NOMO-1 (cell line): ENCODE measurements at regions not wholly inside any gene's neighbourhood (a gene's known extent, or its start where the extent isn't known, plus 50 kb on each side); places are given as distances from the start of the nearest gene placed in this dataset.
"Not testable (repeated sequence)": the region's sequence is repeated elsewhere in the genome, so short reads cannot be mapped to it uniquely, and the experiment has no call there.

Experiments used
- DNase-seq, 2 experiments: peaks; one replicate each; lab custom pipeline; 2025; ENCODE audit not compliant: unreplicated experiment in 2 of 2; lab: John Stamatoyannopoulos, UW

- not testable (repeated sequence) for DNase-seq
These were observed 113.7 kb upstream of the ZNF92 start for GRCh38 chr7:65259864-65260525.

GRCh38 chr7:65254061-65254460 lies 119.6 kb upstream of the ZNF92 start:
- no peak for DNase-seq

GRCh38 chr7:65251851-65252620 lies 121.6 kb upstream of the ZNF92 start:
- no peak for DNase-seq

DNA sequence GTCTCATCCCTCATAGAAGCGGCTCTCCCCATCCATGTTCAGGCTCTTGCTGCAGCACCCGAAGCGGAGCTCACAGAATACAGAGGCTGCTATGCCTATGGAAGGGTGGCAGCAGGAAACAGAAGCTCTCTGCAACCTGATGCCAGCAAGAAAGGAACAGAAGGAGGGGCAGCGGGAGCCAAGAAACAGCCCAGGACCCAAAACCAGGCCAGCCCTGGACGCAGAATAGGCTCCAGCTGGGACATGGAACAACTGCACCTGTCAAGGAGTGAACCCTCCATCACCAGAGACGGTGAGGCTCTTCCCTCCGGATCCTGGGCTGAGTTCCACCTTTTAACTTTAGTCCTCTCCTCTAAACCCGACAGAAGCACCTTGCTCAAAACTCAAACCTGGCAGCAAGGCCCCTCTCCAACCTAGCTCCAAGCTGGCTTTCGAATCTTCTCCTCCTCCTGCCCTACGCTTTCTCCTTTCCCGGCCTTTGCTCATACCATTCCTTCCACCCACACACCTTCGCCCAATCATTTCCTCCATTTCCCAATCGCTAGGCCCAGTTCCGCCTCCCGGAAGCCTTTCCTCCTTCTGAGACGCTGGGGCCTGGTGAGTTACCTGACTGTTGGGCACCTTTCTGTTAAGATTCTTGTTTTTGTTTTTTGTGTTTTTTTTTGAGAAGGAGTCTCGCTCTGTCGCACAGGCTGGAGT lies 122.8 kb upstream of the ZNF92 start:
- DNase-seq: no peak

DNA sequence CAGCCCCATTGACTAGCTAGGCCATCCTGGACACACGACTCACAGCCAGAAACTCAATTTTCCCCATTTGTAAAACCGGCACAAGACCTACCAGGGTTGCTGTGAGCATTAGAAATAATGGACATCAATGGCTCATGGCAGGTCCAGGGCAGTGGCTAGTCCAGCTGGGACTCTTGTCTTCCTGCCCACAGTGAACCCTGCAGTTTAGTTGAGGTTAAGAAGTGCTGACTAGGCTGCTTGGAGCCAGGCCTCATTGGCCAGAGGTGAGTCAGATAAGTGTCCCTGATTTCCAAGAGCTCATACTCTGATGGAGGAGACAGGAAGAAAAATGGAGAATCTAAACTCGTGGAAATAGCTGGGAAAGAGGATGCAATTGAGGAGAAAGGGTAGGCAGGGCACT lies 123.4 kb upstream of the ZNF92 start:
- no peak for DNase-seq

GRCh38 chr7:65247491-65247890 lies 126.2 kb upstream of the ZNF92 start:
- no peak for DNase-seq

DNA sequence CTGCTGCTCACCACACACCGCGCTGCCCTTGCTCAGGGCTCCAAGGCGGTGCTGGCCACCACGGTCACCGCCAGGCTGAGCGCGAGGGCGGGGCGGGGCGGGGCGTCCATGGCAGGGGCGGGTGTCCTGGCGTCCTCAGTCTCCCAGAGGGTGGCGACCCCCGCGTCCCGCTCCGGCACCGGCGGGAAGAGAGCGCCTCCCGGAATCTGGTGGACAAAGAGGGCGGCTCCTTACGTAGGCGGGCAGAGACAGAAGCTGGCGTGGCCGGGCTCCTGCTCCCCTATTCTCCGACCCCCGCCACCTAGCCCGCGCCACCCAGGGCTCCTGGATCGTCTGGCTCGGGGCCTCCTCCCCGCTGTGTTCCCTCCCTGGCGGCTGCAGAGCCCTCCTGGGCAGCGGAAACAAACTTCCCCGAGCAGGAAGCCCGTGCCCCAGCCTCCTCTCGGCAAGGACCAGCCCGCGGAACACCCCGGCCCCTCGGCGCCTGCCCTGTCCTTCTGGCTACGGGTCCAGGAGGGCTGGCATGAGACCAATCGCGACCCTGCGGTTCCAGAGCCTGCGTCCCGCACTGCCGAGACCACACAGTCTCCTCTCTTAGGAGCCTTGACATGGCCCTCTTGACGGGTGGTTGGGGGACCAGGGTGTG lies 133.8 kb upstream of the ZNF92 start:
- no peak for DNase-seq

GRCh38 chr7:65239324-65239706 lies 134.3 kb upstream of the ZNF92 start:
- no peak for DNase-seq

GRCh38 chr7:65238785-65239184 lies 134.9 kb upstream of the ZNF92 start:
- DNase-seq: no peak

DNA sequence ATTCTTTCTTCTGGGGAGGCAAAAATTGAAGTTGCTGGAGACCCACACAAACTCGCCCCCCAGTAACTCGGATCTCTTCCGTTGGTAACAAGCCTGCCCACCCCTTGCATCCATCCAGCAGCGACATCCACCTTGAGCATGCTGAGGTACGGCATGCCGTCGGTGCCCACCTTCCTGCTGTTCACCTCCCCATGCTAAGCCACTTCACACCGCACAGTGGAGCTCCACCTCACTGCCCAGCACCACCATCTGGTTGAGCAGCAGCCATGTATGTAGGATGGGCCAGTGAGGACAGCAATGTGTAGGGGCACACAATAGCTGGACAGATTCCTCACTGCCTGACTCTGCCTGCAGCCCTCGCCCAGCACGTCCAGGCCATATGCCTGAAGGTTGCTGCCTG lies 138.1 kb upstream of the ZNF92 start:
- DNase-seq: no peak

DNA sequence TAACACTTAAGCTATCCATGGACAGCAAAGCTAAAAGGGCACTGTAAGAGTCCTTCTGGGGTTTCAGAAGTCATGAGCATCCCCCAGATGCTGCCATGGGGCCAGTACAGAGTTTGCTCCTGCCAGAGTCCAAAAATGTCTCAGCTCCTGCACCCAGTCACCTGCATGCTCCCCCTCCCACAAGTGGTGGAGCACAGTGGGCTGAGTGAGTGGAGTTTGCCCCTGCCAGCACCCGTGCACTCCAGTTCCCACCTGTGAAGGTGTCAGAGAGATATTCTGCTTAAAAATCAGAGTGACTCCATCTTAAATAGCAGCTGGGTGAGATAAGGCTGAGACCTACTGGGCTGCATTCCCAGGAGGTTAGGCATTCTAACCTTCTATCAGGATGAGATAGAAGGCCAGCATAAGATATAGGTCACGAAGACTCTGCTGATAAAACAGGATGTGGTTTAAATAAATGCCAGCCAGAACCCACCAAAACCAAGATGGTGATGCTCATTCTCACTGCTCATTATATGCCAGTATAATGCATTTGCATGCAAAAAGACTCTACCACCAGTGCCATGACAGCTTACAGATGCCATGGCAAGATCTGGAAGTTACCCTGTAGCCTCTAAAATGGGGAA lies 140.1 kb upstream of the ZNF92 start:
- DNase-seq: no peak

GRCh38 chr7:65230231-65230630 lies 143.4 kb upstream of the ZNF92 start:
- DNase-seq: no peak

DNA sequence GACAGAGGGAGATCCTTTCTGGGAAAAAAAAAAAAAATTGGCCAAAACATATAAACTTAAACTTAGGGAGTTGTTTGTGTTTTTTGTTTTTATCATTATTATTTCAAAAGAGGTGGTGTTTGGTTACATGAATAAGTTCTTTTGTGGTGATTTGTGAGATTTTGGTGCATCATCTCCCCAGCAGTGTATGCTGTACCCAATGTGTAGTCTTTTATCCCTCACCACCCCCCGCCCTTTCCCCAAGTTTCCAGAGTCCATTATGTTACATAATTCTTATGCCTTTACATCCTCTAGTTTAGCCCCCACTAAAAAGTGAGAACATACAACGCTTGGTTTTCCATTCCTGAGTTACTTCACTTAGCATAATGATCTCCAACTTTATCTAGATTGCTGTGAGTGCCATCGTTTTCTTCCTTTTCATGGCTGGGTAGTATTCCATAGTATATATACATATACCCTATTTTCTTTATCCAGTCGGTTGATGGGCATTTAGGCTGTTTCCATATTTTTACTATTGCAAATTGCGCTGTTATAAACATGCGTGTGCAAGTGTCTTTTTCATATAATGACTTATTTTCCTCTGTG lies 148.1 kb upstream of the ZNF92 start:
- DNase-seq: no peak

- no peak for DNase-seq
These were observed 151.0 kb upstream of the ZNF92 start for GRCh38 chr7:65222655-65223054.

- no peak for DNase-seq
These were observed 152.0 kb upstream of the ZNF92 start for GRCh38 chr7:65221683-65222082.

DNA sequence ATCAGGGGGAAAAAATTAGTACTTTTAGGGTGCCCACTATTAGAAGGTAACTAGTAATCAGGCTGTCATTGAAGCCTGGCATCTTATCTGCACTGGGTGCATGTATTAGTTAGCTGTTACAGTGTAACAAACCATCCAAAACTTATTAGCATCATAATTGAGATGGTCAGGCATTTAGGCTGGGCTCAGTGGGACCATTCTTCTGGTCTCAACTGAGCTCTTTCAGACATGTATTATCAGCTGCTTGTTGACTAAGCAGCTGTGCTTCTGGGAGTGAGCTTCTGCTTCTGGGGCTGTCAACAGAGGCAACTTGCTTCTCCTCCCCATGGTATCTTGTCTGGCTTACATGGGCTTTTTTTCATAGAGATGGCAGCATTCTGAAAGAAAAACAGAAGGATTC lies 154.0 kb upstream of the ZNF92 start:
- DNase-seq: no peak

- no peak for DNase-seq
These were observed 157.2 kb upstream of the ZNF92 start for GRCh38 chr7:65216469-65216868.

DNA sequence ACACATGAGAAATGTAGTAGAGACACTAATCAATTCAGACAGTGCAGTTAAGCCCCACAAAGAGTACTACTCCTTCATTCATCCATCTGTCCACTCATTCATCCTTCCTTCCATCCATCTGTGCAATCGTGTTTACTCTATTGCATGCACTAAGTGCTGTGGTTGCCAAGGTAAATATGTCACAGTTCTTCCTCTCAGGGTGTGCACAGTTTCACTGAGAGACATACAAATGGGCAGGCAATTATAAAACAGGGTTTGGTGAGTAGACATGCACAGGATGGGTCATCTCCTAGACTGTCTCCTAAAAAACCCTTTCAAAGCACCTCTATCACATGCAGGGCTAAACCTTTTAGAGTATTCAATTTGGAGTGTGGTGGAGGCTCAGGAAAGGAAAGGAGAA lies 160.4 kb upstream of the ZNF92 start:
- not testable (repeated sequence) for DNase-seq

GRCh38 chr7:65199221-65199620 lies 174.4 kb upstream of the ZNF92 start:
- not testable (repeated sequence) for DNase-seq

GRCh38 chr7:65193334-65194058 lies 180.2 kb upstream of the ZNF92 start:
- DNase-seq: not testable (repeated sequence)
